ENCODE measurements at regions not wholly inside any gene's neighbourhood (a gene's known extent, or its start where the extent isn't known, plus 50 kb on each side); places are given as distances from the start of the nearest gene placed in this dataset.

GRCh38 chr2:41707790-41708451, 339.9 kb upstream of the PKDCC start:
- TF ChIP-seq CTCF (IDR thresholded peaks at IDR 0.05) = no peak

GRCh38 chr2:41709702-41710599, 337.9 kb upstream of the PKDCC start:
- intact Hi-C loops (cut with DNase I, micrococcal nuclease) = no loop called here
- ATAC-seq = no peak
- H3K9me3 ChIP-seq = no peaks in the 10 kb centered on the region
- no peaks in the 10 kb centered on the region for H3K36me3 ChIP-seq (ENCODE audit: low read depth)
- no peak for TF ChIP-seq CTCF (IDR thresholded peaks at IDR 0.05)
- H3K4me3 ChIP-seq = no peak overlapping the region
- H3K4me1 ChIP-seq (ENCODE audit: low read depth) = no peaks in the 10 kb centered on the region
- DNase-seq = no peak

More at GRCh38 chr2:41707790-41708451, 339.9 kb upstream of the PKDCC start:
- Histone ChIP-seq H3K4me3 (no peak overlapping the region), H3K4me1 (ENCODE audit: low read depth) (no peaks in the 10 kb centered on the region), H3K36me3 (ENCODE audit: low read depth) (no peaks in the 10 kb centered on the region), H3K9me3 (no peaks in the 10 kb centered on the region)
- ATAC-seq (no peak), DNase-seq (no peak)
- intact Hi-C loops (cut with DNase I, micrococcal nuclease) = no loop called here

- no peak for TF ChIP-seq CTCF (IDR thresholded peaks at IDR 0.05)
- H3K36me3 ChIP-seq (ENCODE audit: low read depth) = no peaks in the 10 kb centered on the region
- ATAC-seq (no peak), DNase-seq (no peak)
- intact Hi-C loops (cut with DNase I, micrococcal nuclease) = no loop called here
- H3K4me1 ChIP-seq (ENCODE audit: low read depth) = no peaks in the 10 kb centered on the region
- no peaks in the 10 kb centered on the region for H3K9me3 ChIP-seq
- no peak overlapping the region for H3K4me3 ChIP-seq
Measured at GRCh38 chr2:41710944-41711343, 336.9 kb upstream of the PKDCC start.

- no peak for DNase-seq
- no peaks in the 10 kb centered on the region for H3K9me3 ChIP-seq
- H3K4me1 ChIP-seq (ENCODE audit: low read depth) = no peaks in the 10 kb centered on the region
- H3K36me3 ChIP-seq (ENCODE audit: low read depth) = no peaks in the 10 kb centered on the region
- ATAC-seq = no peak
- intact Hi-C loops (cut with DNase I, micrococcal nuclease) = no loop called here
- no peak overlapping the region for H3K4me3 ChIP-seq
- TF ChIP-seq CTCF (IDR thresholded peaks at IDR 0.05) = no peak
Measured at GRCh38 chr2:41711736-41712135, 336.1 kb upstream of the PKDCC start.

GRCh38 chr2:41716497-41716896, 331.3 kb upstream of the PKDCC start:
- Histone ChIP-seq H3K4me3 (no peak overlapping the region), H3K9me3 (no peaks in the 10 kb centered on the region), H3K4me1 (ENCODE audit: low read depth) (no peaks in the 10 kb centered on the region), H3K36me3 (ENCODE audit: low read depth) (no peaks in the 10 kb centered on the region)
- intact Hi-C loops (cut with DNase I, micrococcal nuclease) = no loop called here
- DNase-seq (no peak), ATAC-seq (no peak)
- TF ChIP-seq CTCF (IDR thresholded peaks at IDR 0.05) = no peak
